GM12878 (cell line): ENCODE measurements at regions not wholly inside any gene's neighbourhood (a gene's known extent, or its start where the extent isn't known, plus 50 kb on each side); places are given as distances from the start of the nearest gene placed in this dataset.

ENCODE experiments used
- ATAC-seq: fragments of 200-7000 bp; cut with Tn5 transposase; 3 replicates; pipeline ENCODE4 v1.9.1; 2020; ENCODE audit warnings: mild to moderate bottlenecking, moderate library complexity
- BruUV-seq: library from RNA; stranded (reverse); fragments of 400-500 nt; replicated peaks from 2 replicates; lab custom pipeline; 2021; lab: Mats Ljungman, UMichigan
- CTCF ChIA-PET: fragments of 300-600 bp; sonication (Branson Sonifier 250); formaldehyde crosslinking; extraction: SDS; loops from one replicate; lab custom pipeline; 2021; ENCODE audit warnings: inconsistent platforms; lab: Yijun Ruan, JAX
- POLR2A ChIA-PET: fragments of 350-600 bp; formaldehyde crosslinking; extraction: SDS; loops from one replicate; lab custom pipeline; 2021; ENCODE audit warnings: inconsistent platforms; lab: Charles Lee
- RAD21 ChIA-PET: fragments of 300-600 bp; sonication (Branson Sonifier 250); formaldehyde crosslinking; loops from one replicate; lab custom pipeline; 2023; ENCODE audit warnings: antibody characterized with exemption; ENCODE audit not compliant: unreplicated experiment; lab: Charles Lee
- SMC1A ChIA-PET: fragments of 300-600 bp; sonication (Branson Sonifier 250); formaldehyde crosslinking; loops from one replicate; lab custom pipeline; 2023; ENCODE audit not compliant: unreplicated experiment, uncharacterized antibody; lab: Charles Lee
- DNase-seq: peaks from one replicate; pipeline ENCODE4 v3.0.0-alpha.2; 2011; ENCODE audit warnings: low read depth, low spot score
- FAIRE-seq: peaks from 3 replicates; lab custom pipeline; 2011; peaks lifted over from hg19 to GRCh38; lab: Jason Lieb, UNC
- H2AFZ ChIP-seq: 2 replicates; pipeline ENCODE4 v1.6.0; 2011; ENCODE audit warnings: low read depth, low read length, control low read depth; ENCODE audit not compliant: control insufficient read depth
- H3K27ac ChIP-seq: 2 replicates; pipeline ENCODE4 v1.5.1; 2011; ENCODE audit warnings: control low read depth; ENCODE audit not compliant: control insufficient read depth, insufficient read depth
- H3K27me3 ChIP-seq, 2 experiments: replicated peaks in 1 of 2; 2 replicates each; pipeline versions ENCODE4 v1.6.0 to v1.6.1; 2011; ENCODE audit warnings: low read length in 1 of 2; ENCODE audit not compliant: control insufficient read depth in 2 of 2, insufficient read depth in 2 of 2
- H3K36me3 ChIP-seq, 2 experiments: 2 replicates each; pipeline ENCODE4 v1.5.1; 2011; ENCODE audit warnings: low read length in 1 of 2; ENCODE audit not compliant: control insufficient read depth in 2 of 2, insufficient read depth in 2 of 2
- H3K4me1 ChIP-seq: 2 replicates; pipeline ENCODE4 v1.6.1; 2011; ENCODE audit warnings: mild to moderate bottlenecking, low read length, moderate library complexity, mixed read lengths; ENCODE audit not compliant: control insufficient read depth, insufficient read depth
- H3K4me2 ChIP-seq: 2 replicates; pipeline ENCODE4 v1.6.0; 2011; ENCODE audit warnings: control low read depth; ENCODE audit not compliant: control insufficient read depth, insufficient read depth
- H3K4me3 ChIP-seq: fragments of 200-600 bp; sonication (generic); 2 replicates; pipeline ENCODE4 v1.5.1; 2016
- H3K79me2 ChIP-seq: 2 replicates; pipeline ENCODE4 v1.6.0; 2011; ENCODE audit warnings: low read length; ENCODE audit not compliant: control insufficient read depth, insufficient read depth
- H3K9ac ChIP-seq: 2 replicates; pipeline ENCODE4 v1.8.0; 2011; ENCODE audit warnings: low read length, control low read depth, mixed read lengths; ENCODE audit not compliant: control insufficient read depth, insufficient read depth
- H3K9me3 ChIP-seq: replicated peaks from 3 replicates; pipeline ENCODE4 v1.5.1; 2011; ENCODE audit warnings: mild to moderate bottlenecking, low read length; ENCODE audit not compliant: control insufficient read depth, insufficient read depth
- H4K20me1 ChIP-seq: 2 replicates; pipeline ENCODE4 v1.6.0; 2011; ENCODE audit not compliant: control insufficient read depth, insufficient read depth
- CBX5 ChIP-seq: sonication (generic); IDR thresholded peaks from 2 replicates; pipeline ENCODE4 v1.6.1; 2016; ENCODE audit warnings: low read depth, moderate library complexity, mild to moderate bottlenecking, inconsistent platforms
- CHD2 ChIP-seq: IDR thresholded peaks from 2 replicates; pipeline ENCODE4 v1.6.1; 2011; ENCODE audit warnings: low read depth, low read length, improper control_type of control experiment, borderline replicate concordance
- CHD4 ChIP-seq: fragments of 200-600 bp; sonication (generic); IDR thresholded peaks from 2 replicates; pipeline ENCODE4 v1.6.1; 2016; ENCODE audit warnings: mild to moderate bottlenecking
- MLLT1 ChIP-seq: fragments of 450-650 bp; IDR thresholded peaks from 2 replicates; pipeline ENCODE4 v1.6.1; 2016; ENCODE audit warnings: mild to moderate bottlenecking
- PML ChIP-seq: IDR thresholded peaks from 2 replicates; pipeline ENCODE4 v1.6.1; 2012; ENCODE audit warnings: low read length, inconsistent platforms
- POLR2AphosphoS5 ChIP-seq: IDR thresholded peaks from 2 replicates; pipeline ENCODE4 v1.6.1; 2011; ENCODE audit warnings: mild to moderate bottlenecking, low read length, inconsistent platforms
- RELA ChIP-seq: fragments of 450-650 bp; IDR thresholded peaks from 2 replicates; pipeline ENCODE4 v1.8.0; 2014; ENCODE audit warnings: borderline replicate concordance; ENCODE audit not compliant: partially characterized antibody
- TBL1XR1 ChIP-seq: IDR thresholded peaks from 2 replicates; pipeline ENCODE4 v1.6.1; 2012; ENCODE audit warnings: low read depth, low read length, improper control_type of control experiment
- WGBS: methylation state at CpG from one replicate; pipeline ENCODE4 v1.1.6; 2016; ENCODE audit warnings: low lambda C conversion rate; ENCODE audit not compliant: insufficient replicate concordance, insufficient coverage; ENCODE audit errors: missing lambda C conversion rate; 5-methylcytosine and 5-hydroxymethylcytosine counted together
- in situ Hi-C: fragments of 300-500 bp; cut with MboI; formaldehyde crosslinking; loops from 9 replicates; pipeline ENCODE4 v1.14.3; 2018; ENCODE audit warnings: mixed read lengths
- intact Hi-C: fragments of 100-400 bp; cut with micrococcal nuclease; formaldehyde crosslinking; loops from one replicate; pipeline ENCODE4 v1.14.2; 2022; ENCODE audit not compliant: unreplicated experiment
- TF ChIP-seq, protein P1 (sequence below): IDR thresholded peaks from 2 replicates; pipeline ENCODE4 v1.6.1; 2011; ENCODE audit warnings: low read depth, mild to moderate bottlenecking, low read length, moderate library complexity, borderline replicate concordance; ENCODE audit errors: extremely low read depth
- TF ChIP-seq, protein P2 (sequence below): fragments of 450-650 bp; formaldehyde crosslinking; IDR thresholded peaks from 2 replicates; pipeline ENCODE4 v1.5.0; 2022; ENCODE audit warnings: mild to moderate bottlenecking, missing genetic modification characterization

GRCh38 chr7:67550801-67551436 is 554.3 kb downstream of the TYW1 start:
- no peak for ATAC-seq
- WGBS = 47% methylated on average over 13 of the region's 13 CpGs
- FAIRE-seq = no peak

More at GRCh38 chr7:67550801-67551436, 554.3 kb downstream of the TYW1 start:
- no TSS peak for BruUV-seq
- RAD21 ChIA-PET = no interaction called here
- intact Hi-C loops = no loop called here
- H2AFZ ChIP-seq = no peak overlapping the region
- no peaks in the 10 kb centered on the region for H3K79me2 ChIP-seq
- H3K27ac ChIP-seq = no peak overlapping the region
- no peaks in the 10 kb centered on the region for H4K20me1 ChIP-seq
- CTCF ChIA-PET = no interaction called here
- DNase-seq = no peak
- in situ Hi-C loops = no loop called here
- no peak overlapping the region for H3K4me2 ChIP-seq
- SMC1A ChIA-PET = no interaction called here
- no peaks in the 10 kb centered on the region for H3K36me3 ChIP-seq
- no peaks in the 10 kb centered on the region for H3K27me3 ChIP-seq
- H3K4me3 ChIP-seq = no peak overlapping the region
- H3K9ac ChIP-seq = no peak overlapping the region
- no peaks in the 10 kb centered on the region; the same call in 2 of the 3 replicates for H3K9me3 ChIP-seq
- POLR2A ChIA-PET = no interaction called here
- H3K4me1 ChIP-seq = no peaks in the 10 kb centered on the region
- no peak for TF ChIP-seq CHD2
- TF ChIP-seq, protein P1, sequence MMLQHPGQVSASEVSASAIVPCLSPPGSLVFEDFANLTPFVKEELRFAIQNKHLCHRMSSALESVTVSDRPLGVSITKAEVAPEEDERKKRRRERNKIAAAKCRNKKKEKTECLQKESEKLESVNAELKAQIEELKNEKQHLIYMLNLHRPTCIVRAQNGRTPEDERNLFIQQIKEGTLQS = no peak
- no peak for TF ChIP-seq PML
- TF ChIP-seq TBL1XR1 = no peak
- TF ChIP-seq POLR2AphosphoS5 = no peak
- no peak for TF ChIP-seq CBX5
- TF ChIP-seq, protein P2, sequence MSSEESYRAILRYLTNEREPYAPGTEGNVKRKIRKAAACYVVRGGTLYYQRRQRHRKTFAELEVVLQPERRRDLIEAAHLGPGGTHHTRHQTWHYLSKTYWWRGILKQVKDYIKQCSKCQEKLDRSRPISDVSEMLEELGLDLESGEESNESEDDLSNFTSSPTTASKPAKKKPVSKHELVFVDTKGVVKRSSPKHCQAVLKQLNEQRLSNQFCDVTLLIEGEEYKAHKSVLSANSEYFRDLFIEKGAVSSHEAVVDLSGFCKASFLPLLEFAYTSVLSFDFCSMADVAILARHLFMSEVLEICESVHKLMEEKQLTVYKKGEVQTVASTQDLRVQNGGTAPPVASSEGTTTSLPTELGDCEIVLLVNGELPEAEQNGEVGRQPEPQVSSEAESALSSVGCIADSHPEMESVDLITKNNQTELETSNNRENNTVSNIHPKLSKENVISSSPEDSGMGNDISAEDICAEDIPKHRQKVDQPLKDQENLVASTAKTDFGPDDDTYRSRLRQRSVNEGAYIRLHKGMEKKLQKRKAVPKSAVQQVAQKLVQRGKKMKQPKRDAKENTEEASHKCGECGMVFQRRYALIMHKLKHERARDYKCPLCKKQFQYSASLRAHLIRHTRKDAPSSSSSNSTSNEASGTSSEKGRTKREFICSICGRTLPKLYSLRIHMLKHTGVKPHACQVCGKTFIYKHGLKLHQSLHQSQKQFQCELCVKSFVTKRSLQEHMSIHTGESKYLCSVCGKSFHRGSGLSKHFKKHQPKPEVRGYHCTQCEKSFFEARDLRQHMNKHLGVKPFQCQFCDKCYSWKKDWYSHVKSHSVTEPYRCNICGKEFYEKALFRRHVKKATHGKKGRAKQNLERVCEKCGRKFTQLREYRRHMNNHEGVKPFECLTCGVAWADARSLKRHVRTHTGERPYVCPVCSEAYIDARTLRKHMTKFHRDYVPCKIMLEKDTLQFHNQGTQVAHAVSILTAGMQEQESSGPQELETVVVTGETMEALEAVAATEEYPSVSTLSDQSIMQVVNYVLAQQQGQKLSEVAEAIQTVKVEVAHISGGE (CRISPR knock-in tag) = no peak
- no peak for TF ChIP-seq MLLT1
- TF ChIP-seq CHD4 = no peak
- no peak for TF ChIP-seq RELA
- TF ChIP-seq, all 136 proteins: peak for 0
